Ascending aorta (tissue), 2 donors: ENCODE measurements at regions not wholly inside any gene's neighbourhood (a gene's known extent, or its start where the extent isn't known, plus 50 kb on each side); places are given as distances from the start of the nearest gene placed in this dataset.

Source experiments
- DNase-seq, 2 donors: peaks; one replicate each; pipeline ENCODE4 v3.0.0-alpha.2; 2019; ENCODE audit warnings: low spot score in 2 of 2
- H3K27ac ChIP-seq, 2 donors: fragments of 200-600 bp; sonication (generic); one replicate each; pipeline ENCODE4 v1.5.1; 2016 to 2017; ENCODE audit warnings: mild to moderate bottlenecking in 1 of 2
- H3K27me3 ChIP-seq: fragments of 200-600 bp; sonication (generic); one replicate; pipeline ENCODE4 v1.5.1; 2017
- H3K36me3 ChIP-seq, 2 donors: fragments of 200-600 bp; sonication (generic); one replicate each; pipeline ENCODE4 v1.5.1; 2016
- H3K4me1 ChIP-seq, 2 donors: fragments of 200-600 bp; sonication (generic); one replicate each; pipeline ENCODE4 v1.5.1; 2016 to 2017; ENCODE audit warnings: mild to moderate bottlenecking in 1 of 2
- H3K4me3 ChIP-seq, 2 donors: fragments of 200-600 bp; sonication (generic); one replicate each; pipeline ENCODE4 v1.5.1; 2016 to 2017; ENCODE audit warnings: mild to moderate bottlenecking in 1 of 2
- H3K9me3 ChIP-seq, 2 donors: fragments of 200-600 bp; sonication (generic); one replicate each; pipeline ENCODE4 v1.5.1; 2016
- intact Hi-C: fragments of 100-400 bp; cut with DNase I; formaldehyde crosslinking; loops from one replicate; pipeline ENCODE4 v1.15.1; 2023
- TF ChIP-seq, protein P1 (sequence below), 3 experiments: fragments of 200-600 bp in 2 of 3; fragments of 450-650 bp in 1 of 3; sonication (generic) in 2 of 3; IDR thresholded peaks; one replicate each; pipeline ENCODE4 v1.5.1; 2016 to 2019; ENCODE audit warnings: antibody characterized with exemption in 3 of 3, mild to moderate bottlenecking in 1 of 3, moderate library complexity in 1 of 3

DNA sequence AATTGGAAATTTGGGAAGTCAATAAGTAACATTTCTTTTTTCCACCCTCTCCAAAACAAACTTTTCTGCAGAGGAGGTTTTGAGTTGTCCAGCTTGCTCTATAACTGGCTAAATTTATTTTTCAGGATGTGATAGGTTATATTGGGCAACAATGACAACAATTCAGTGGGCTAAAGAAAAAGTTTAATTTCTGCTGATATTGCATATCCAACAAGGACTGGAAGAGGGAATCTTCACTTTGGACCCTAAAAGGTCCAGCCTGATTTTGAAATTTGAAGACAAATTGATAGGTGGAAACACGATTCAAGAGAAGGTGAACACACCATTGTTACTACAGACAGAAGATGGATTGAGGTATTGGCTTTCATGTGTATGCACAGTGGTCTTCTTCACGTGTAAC lies 393.1 kb downstream of the BRINP1 start:
- intact Hi-C loops, result no loop called here
- no peak overlapping the region for H3K27ac ChIP-seq
- TF ChIP-seq, protein P1, sequence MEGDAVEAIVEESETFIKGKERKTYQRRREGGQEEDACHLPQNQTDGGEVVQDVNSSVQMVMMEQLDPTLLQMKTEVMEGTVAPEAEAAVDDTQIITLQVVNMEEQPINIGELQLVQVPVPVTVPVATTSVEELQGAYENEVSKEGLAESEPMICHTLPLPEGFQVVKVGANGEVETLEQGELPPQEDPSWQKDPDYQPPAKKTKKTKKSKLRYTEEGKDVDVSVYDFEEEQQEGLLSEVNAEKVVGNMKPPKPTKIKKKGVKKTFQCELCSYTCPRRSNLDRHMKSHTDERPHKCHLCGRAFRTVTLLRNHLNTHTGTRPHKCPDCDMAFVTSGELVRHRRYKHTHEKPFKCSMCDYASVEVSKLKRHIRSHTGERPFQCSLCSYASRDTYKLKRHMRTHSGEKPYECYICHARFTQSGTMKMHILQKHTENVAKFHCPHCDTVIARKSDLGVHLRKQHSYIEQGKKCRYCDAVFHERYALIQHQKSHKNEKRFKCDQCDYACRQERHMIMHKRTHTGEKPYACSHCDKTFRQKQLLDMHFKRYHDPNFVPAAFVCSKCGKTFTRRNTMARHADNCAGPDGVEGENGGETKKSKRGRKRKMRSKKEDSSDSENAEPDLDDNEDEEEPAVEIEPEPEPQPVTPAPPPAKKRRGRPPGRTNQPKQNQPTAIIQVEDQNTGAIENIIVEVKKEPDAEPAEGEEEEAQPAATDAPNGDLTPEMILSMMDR (IDR thresholded peaks at IDR 0.05), result no peak
- H3K4me1 ChIP-seq, result no peaks in the 10 kb centered on the region
- no peak for DNase-seq
- H3K4me3 ChIP-seq, result no peak overlapping the region
- H3K36me3 ChIP-seq, result no peaks in the 10 kb centered on the region
- H3K9me3 ChIP-seq, result no peaks in the 10 kb centered on the region
- H3K27me3 ChIP-seq, result no peaks in the 10 kb centered on the region

DNA sequence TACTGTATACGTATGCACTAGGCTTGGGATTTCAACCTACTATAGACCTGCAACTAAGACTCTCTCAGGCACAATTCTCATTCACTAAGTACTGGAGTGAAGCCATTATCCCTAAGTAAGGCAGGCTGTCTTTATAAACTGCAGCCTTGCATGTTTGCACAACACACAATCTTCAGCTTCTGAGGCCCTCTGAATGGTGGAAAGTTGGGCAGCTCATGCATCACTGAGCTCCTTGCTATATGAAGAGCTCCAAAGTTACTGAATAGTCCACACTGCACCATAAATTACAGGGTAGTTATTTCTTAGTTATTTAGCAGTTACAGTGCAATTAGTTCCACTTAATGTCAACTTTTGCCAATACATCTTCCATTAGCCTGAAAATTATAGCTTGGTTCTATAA lies 384.6 kb downstream of the BRINP1 start:
- Histone ChIP-seq H3K36me3 (no peaks in the 10 kb centered on the region), H3K27me3 (no peaks in the 10 kb centered on the region), H3K27ac (no peak overlapping the region), H3K9me3 (no peaks in the 10 kb centered on the region), H3K4me1 (no peaks in the 10 kb centered on the region), H3K4me3 (no peak overlapping the region)
- intact Hi-C loops, result no loop called here
- DNase-seq, result no peak
- TF ChIP-seq, protein P1 (IDR thresholded peaks at IDR 0.05), result no peak

DNA sequence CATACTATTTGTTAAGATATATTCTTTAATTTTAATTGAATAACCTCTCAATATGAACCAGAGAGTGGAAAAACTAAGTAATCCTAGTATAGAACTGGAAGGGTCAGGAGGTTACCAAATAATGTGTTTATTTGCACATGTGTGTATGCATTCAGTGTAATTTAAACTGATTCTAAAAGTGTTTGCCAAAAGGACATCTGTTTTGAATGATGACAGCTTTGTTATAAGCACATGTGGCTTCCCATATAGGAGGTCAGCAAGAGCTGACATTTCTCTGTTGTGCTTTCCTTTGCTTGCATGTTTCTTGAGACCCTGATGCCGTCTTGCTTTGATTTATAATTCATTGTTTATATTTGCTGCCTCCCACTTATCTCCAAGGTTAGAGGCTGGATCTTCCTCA lies 383.4 kb downstream of the BRINP1 start:
- TF ChIP-seq, protein P1 (IDR thresholded peaks at IDR 0.05), result no peak

DNA sequence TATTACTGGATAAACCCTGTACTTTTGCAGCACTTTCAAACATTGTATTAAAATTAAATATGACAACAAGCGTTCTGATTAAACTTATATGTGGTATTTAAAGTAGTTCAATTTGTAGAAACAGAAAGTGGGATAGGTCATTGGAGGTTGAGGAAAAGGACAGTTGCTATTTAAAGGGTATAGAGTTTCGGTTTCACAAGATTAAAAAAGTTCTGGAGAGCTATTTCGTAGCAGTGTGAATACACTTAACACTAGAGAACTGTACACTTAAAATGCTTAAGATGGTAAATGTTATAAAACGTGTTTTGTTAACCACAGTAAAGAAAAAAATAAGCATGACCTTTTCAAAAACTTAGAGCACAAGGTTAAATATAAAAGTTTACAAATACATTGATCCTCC lies 382.1 kb downstream of the BRINP1 start:
- no peak overlapping the region for H3K4me3 ChIP-seq
- H3K4me1 ChIP-seq, result peaks cover 5 to 13% of the 10 kb centered on the region in 2 donors
- no peaks in the 10 kb centered on the region for H3K27me3 ChIP-seq
- no peaks in the 10 kb centered on the region for H3K36me3 ChIP-seq
- TF ChIP-seq, protein P1 (IDR thresholded peaks at IDR 0.05), result no peak
- no peaks in the 10 kb centered on the region for H3K9me3 ChIP-seq
- intact Hi-C loops, result no loop called here
- no peak overlapping the region for H3K27ac ChIP-seq
- no peak for DNase-seq

More for the DNA sequence above, 383.4 kb downstream of the BRINP1 start:
- Histone ChIP-seq H3K9me3 (no peaks in the 10 kb centered on the region), H3K4me3 (no peak overlapping the region), H3K36me3 (no peaks in the 10 kb centered on the region), H3K27me3 (no peaks in the 10 kb centered on the region), H3K4me1 (peaks cover 0 to 5% of the 10 kb centered on the region in 2 donors), H3K27ac (no peak overlapping the region)
- intact Hi-C loops, result no loop called here
- no peak for DNase-seq

DNA sequence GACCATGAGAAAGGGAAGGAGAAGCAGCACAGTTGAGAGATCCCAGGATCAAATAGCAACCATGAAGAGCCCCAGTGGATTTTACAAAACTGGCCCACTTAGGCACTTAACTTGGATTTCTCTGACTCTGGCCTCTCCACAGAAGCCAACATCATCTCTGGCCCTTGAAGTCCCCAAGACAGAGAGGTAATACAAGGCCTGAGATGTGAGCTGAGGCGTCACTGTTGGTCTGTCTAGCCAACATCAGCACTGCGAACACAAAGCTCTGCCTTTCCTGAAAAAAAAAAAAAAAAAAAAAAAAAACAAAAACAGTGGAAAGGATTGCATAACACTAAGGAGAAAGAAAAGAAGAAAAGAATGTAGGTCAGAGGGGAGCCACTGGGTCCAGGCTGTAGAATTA lies 378.3 kb downstream of the BRINP1 start:
- intact Hi-C loops, result no loop called here

More for the DNA sequence above, 378.3 kb downstream of the BRINP1 start:
- Histone ChIP-seq H3K4me1 (peaks cover 5 to 13% of the 10 kb centered on the region in 2 donors), H3K27ac (peak overlapping the region; percentile 17 to 40), H3K4me3 (no peak overlapping the region), H3K27me3 (no peaks in the 10 kb centered on the region), H3K36me3 (no peaks in the 10 kb centered on the region), H3K9me3 (no peaks in the 10 kb centered on the region)
- TF ChIP-seq, protein P1 (IDR thresholded peaks at IDR 0.05), result no peak
- DNase-seq, result peak in 1 of 2 donors; percentile 71
